Retinal pigment epithelial cell (primary cell): ENCODE measurements at regions not wholly inside any gene's neighbourhood (a gene's known extent, or its start where the extent isn't known, plus 50 kb on each side); places are given as distances from the start of the nearest gene placed in this dataset.

Experiments
- DNase-seq: peaks from one replicate; pipeline ENCODE4 v3.0.0-alpha.2; 2010; ENCODE audit warnings: low read depth
- H3K4me3 ChIP-seq: 2 replicates; pipeline ENCODE4 v1.5.1; 2011; ENCODE audit warnings: mild to moderate bottlenecking, low read length, control low read depth, moderate library complexity
- CTCF ChIP-seq: conservative IDR thresholded peaks from 2 replicates; pipeline ENCODE4 v1.5.1; 2011; ENCODE audit warnings: low read depth, low read length, control low read depth, inconsistent platforms

GRCh38 chr5:68746643-68747420, 347.0 kb upstream of the SLC30A5 start:
- TF ChIP-seq CTCF, result no peak
- H3K4me3 ChIP-seq, result no peak overlapping the region
- no peak for DNase-seq

- no peak for TF ChIP-seq CTCF
- DNase-seq, result no peak
- H3K4me3 ChIP-seq, result no peak overlapping the region
Measured at GRCh38 chr5:68747521-68747920, 346.3 kb upstream of the SLC30A5 start.

- H3K4me3 ChIP-seq, result no peak overlapping the region
- no peak for DNase-seq
- no peak for TF ChIP-seq CTCF
Measured at GRCh38 chr5:68748101-68748500, 345.7 kb upstream of the SLC30A5 start.

- TF ChIP-seq CTCF, result no peak
- no peak overlapping the region for H3K4me3 ChIP-seq
Measured at GRCh38 chr5:68749077-68749476, 344.7 kb upstream of the SLC30A5 start.

GRCh38 chr5:68749631-68750030, 344.2 kb upstream of the SLC30A5 start:
- no peak overlapping the region for H3K4me3 ChIP-seq
- no peak for TF ChIP-seq CTCF
- no peak for DNase-seq

More at GRCh38 chr5:68749077-68749476, 344.7 kb upstream of the SLC30A5 start:
- no peak for DNase-seq

GRCh38 chr5:68751661-68752060, 342.2 kb upstream of the SLC30A5 start:
- no peak for TF ChIP-seq CTCF
- H3K4me3 ChIP-seq, result no peak overlapping the region
- DNase-seq, result no peak

GRCh38 chr5:68754536-68754935, 339.3 kb upstream of the SLC30A5 start:
- DNase-seq, result no peak
- TF ChIP-seq CTCF, result no peak
- H3K4me3 ChIP-seq, result no peak overlapping the region
